H1 (cell line): ENCODE measurements at regions not wholly inside any gene's neighbourhood (a gene's known extent, or its start where the extent isn't known, plus 50 kb on each side); places are given as distances from the start of the nearest gene placed in this dataset.

Experiments used
- CTCF ChIA-PET: fragments of 300-600 bp; sonication (Branson Sonifier 250); formaldehyde crosslinking; loops from one replicate; lab custom pipeline; 2021; ENCODE audit not compliant: partially characterized antibody; lab: Charles Lee
- POLR2A ChIA-PET: fragments of 300-600 bp; sonication (Branson Sonifier 250); formaldehyde crosslinking; loops from one replicate; lab custom pipeline; 2021; ENCODE audit warnings: inconsistent platforms; ENCODE audit not compliant: partially characterized antibody; lab: Charles Lee
- DNase-seq, 2 experiments: peaks; one replicate each; pipeline versions ENCODE4 v3.0.0 to v3.0.0-alpha.2; 2010 to 2022; ENCODE audit warnings: low spot score in 2 of 2, low read depth in 1 of 2, mixed read lengths in 1 of 2
- FAIRE-seq: peaks from 2 replicates; lab custom pipeline; 2011; peaks lifted over from hg19 to GRCh38; lab: Jason Lieb, UNC
- H2AFZ ChIP-seq: 2 replicates; pipeline ENCODE4 v1.8.1; 2012; ENCODE audit warnings: low read length, inconsistent platforms
- H2AK5ac ChIP-seq: 2 replicates; pipeline ENCODE4 v1.6.1; 2013; ENCODE audit warnings: low read depth, low read length
- H2BK120ac ChIP-seq: replicated peaks from 2 replicates; pipeline ENCODE3; 2013; ENCODE audit warnings: low read depth, low read length, inconsistent platforms
- H2BK12ac ChIP-seq: 2 replicates; pipeline ENCODE4 v1.6.1; 2013; ENCODE audit warnings: low read depth, low read length
- H2BK15ac ChIP-seq: 2 replicates; pipeline ENCODE4 v1.6.1; 2013; ENCODE audit warnings: low read length
- H2BK20ac ChIP-seq: 2 replicates; pipeline ENCODE4 v1.6.1; 2013; ENCODE audit warnings: low read length
- H2BK5ac ChIP-seq: 2 replicates; pipeline ENCODE4 v1.6.1; 2013; ENCODE audit warnings: low read depth, low read length
- H3K14ac ChIP-seq: 2 replicates; pipeline ENCODE4 v1.6.1; 2013; ENCODE audit warnings: inconsistent platforms; ENCODE audit not compliant: insufficient read length
- H3K18ac ChIP-seq: 2 replicates; pipeline ENCODE4 v1.6.1; 2013; ENCODE audit warnings: low read length; ENCODE audit errors: extremely low read depth
- H3K23ac ChIP-seq: 2 replicates; pipeline ENCODE4 v1.6.1; 2013; ENCODE audit warnings: inconsistent platforms; ENCODE audit not compliant: insufficient read length
- H3K23me2 ChIP-seq: 2 replicates; pipeline ENCODE4 v1.6.1; 2013; ENCODE audit warnings: low read depth, low read length
- H3K27ac ChIP-seq: 2 replicates; pipeline ENCODE4 v1.6.1; 2011; ENCODE audit warnings: low read depth, low read length, inconsistent platforms
- H3K27me3 ChIP-seq, 4 experiments: replicated peaks in 1 of 4; 1 replicate in 1 of 4; 2 replicates in 3 of 4; pipeline versions ENCODE4 v1.6.1 to v1.8.1; 2011 to 2013; ENCODE audit warnings: low read length in 3 of 4, mild to moderate bottlenecking in 3 of 4, inconsistent platforms in 2 of 4, mixed read lengths in 2 of 4, moderate library complexity in 1 of 4; ENCODE audit not compliant: control insufficient read depth in 3 of 4, insufficient read depth in 3 of 4; ENCODE audit errors: extremely low read depth in 1 of 4
- H3K36me3 ChIP-seq, 4 experiments: 2 replicates each; pipeline versions ENCODE4 v1.6.1 to v1.8.1; 2011 to 2013; ENCODE audit warnings: mild to moderate bottlenecking in 4 of 4, low read length in 3 of 4, moderate library complexity in 2 of 4, control low read depth in 1 of 4, inconsistent platforms in 1 of 4; ENCODE audit not compliant: insufficient read depth in 4 of 4, control insufficient read depth in 2 of 4
- H3K4ac ChIP-seq: replicated peaks from 2 replicates; pipeline ENCODE3; 2013; ENCODE audit warnings: low read length, low read depth, mixed read lengths, inconsistent platforms; ENCODE audit not compliant: insufficient read length
- H3K4me1 ChIP-seq, 4 experiments: replicated peaks in 1 of 4; 1 replicate in 1 of 4; 2 replicates in 3 of 4; pipeline versions ENCODE4 v1.6.1 to v1.8.1; 2011 to 2013; ENCODE audit warnings: low read length in 3 of 4, inconsistent platforms in 2 of 4, mixed read lengths in 1 of 4; ENCODE audit not compliant: insufficient read depth in 4 of 4, control insufficient read depth in 3 of 4
- H3K4me2 ChIP-seq, 2 experiments: 2 replicates each; pipeline versions ENCODE4 v1.6.1 to v1.8.1; 2011 to 2013; ENCODE audit warnings: low read depth in 2 of 2, low read length in 2 of 2, control low read depth in 1 of 2, inconsistent platforms in 1 of 2, mild to moderate bottlenecking in 1 of 2; ENCODE audit not compliant: insufficient read depth in 1 of 2
- H3K4me3 ChIP-seq, 4 experiments: fragments of 200-600, 300-600 bp in 1 of 4; sonication (generic), shearing (Covaris generic), sonication (Bioruptor Twin) in 1 of 4; 2 replicates each; pipeline versions ENCODE4 v1.5.1 to v1.8.1; 2011 to 2016; ENCODE audit warnings: low read length in 4 of 4, low read depth in 3 of 4, control low read depth in 2 of 4, inconsistent platforms in 2 of 4, mild to moderate bottlenecking in 2 of 4, mixed read lengths in 1 of 4, moderate library complexity in 1 of 4; ENCODE audit not compliant: insufficient read depth in 2 of 4; ENCODE audit errors: extremely low read depth in 1 of 4
- H3K56ac ChIP-seq: replicated peaks from 2 replicates; pipeline ENCODE3; 2013; ENCODE audit warnings: low read depth, mild to moderate bottlenecking, mixed read lengths, low read length, inconsistent platforms; ENCODE audit not compliant: insufficient read length
- H3K79me1 ChIP-seq: 2 replicates; pipeline ENCODE4 v1.6.1; 2013; ENCODE audit warnings: low read depth, low read length, control low read depth
- H3K79me2 ChIP-seq, 2 experiments: 2 replicates each; pipeline versions ENCODE4 v1.6.1 to v1.8.1; 2012 to 2013; ENCODE audit warnings: low read length in 2 of 2, mild to moderate bottlenecking in 2 of 2, inconsistent platforms in 1 of 2; ENCODE audit not compliant: insufficient read depth in 2 of 2, control insufficient read depth in 1 of 2
- H3K9ac ChIP-seq, 4 experiments: replicated peaks in 1 of 4; 1 replicate in 1 of 4; 2 replicates in 3 of 4; pipeline versions ENCODE4 v1.6.1 to v1.8.1; 2011 to 2013; ENCODE audit warnings: low read depth in 3 of 4, low read length in 3 of 4, control low read depth in 2 of 4, mild to moderate bottlenecking in 2 of 4, moderate library complexity in 2 of 4, inconsistent platforms in 1 of 4; ENCODE audit errors: extremely low read depth in 1 of 4
- H3K9me3 ChIP-seq, 2 experiments: 2 replicates each; pipeline versions ENCODE4 v1.6.1 to v1.8.1; 2012 to 2013; ENCODE audit warnings: mild to moderate bottlenecking in 2 of 2, moderate library complexity in 2 of 2, control low read depth in 1 of 2, inconsistent platforms in 1 of 2, low read depth in 1 of 2, low read length in 1 of 2, mixed read lengths in 1 of 2; ENCODE audit not compliant: insufficient read depth in 2 of 2
- H4K20me1 ChIP-seq, 2 experiments: replicated peaks in 1 of 2; 2 replicates each; pipeline versions ENCODE3 to v1.8.1; 2011 to 2013; ENCODE audit warnings: inconsistent platforms in 2 of 2, low read length in 2 of 2, mild to moderate bottlenecking in 1 of 2; ENCODE audit not compliant: insufficient read depth in 2 of 2, control insufficient read depth in 1 of 2
- H4K5ac ChIP-seq: 2 replicates; pipeline ENCODE4 v1.6.1; 2013; ENCODE audit warnings: low read length, low read depth, mixed read lengths, inconsistent platforms; ENCODE audit not compliant: insufficient read length
- H4K8ac ChIP-seq: 2 replicates; pipeline ENCODE4 v1.8.0; 2013; ENCODE audit warnings: mild to moderate bottlenecking, moderate library complexity, low read length, inconsistent platforms; ENCODE audit not compliant: insufficient read depth; ENCODE audit errors: extremely low read depth
- H4K91ac ChIP-seq: replicated peaks from 2 replicates; pipeline ENCODE3; 2013; ENCODE audit warnings: low read length, mixed read lengths, inconsistent platforms; ENCODE audit not compliant: insufficient read length
- CHD1 ChIP-seq: IDR thresholded peaks from 2 replicates; pipeline ENCODE4 v1.6.1; 2012; ENCODE audit warnings: low read depth, low read length, improper control_type of control experiment
- CREB1 ChIP-seq: IDR thresholded peaks from 2 replicates; pipeline ENCODE4 v1.6.1; 2012; ENCODE audit warnings: inconsistent platforms
- CTBP2 ChIP-seq: IDR thresholded peaks from 2 replicates; pipeline ENCODE4 v1.7.0; 2011; ENCODE audit warnings: borderline replicate concordance, mild to moderate bottlenecking, moderate library complexity, mixed read lengths, low read length; ENCODE audit not compliant: insufficient read depth, insufficient read length
- JUND ChIP-seq: IDR thresholded peaks from 2 replicates; pipeline ENCODE4 v1.6.1; 2011; ENCODE audit warnings: mild to moderate bottlenecking, improper control_type of control experiment, low read length
- KDM4A ChIP-seq: IDR thresholded peaks from one replicate; pipeline ENCODE4 v1.7.1; 2012; ENCODE audit warnings: low read depth, mild to moderate bottlenecking, moderate library complexity, low read length, inconsistent platforms; ENCODE audit not compliant: severe bottlenecking
- NANOG ChIP-seq: IDR thresholded peaks from 2 replicates; pipeline ENCODE4 v1.6.1; 2011; ENCODE audit warnings: low read length, low read depth, mild to moderate bottlenecking, inconsistent platforms; ENCODE audit not compliant: insufficient read depth, poor library complexity, severe bottlenecking
- PHF8 ChIP-seq: fragments of 200-600 bp; sonication (generic); conservative IDR thresholded peaks from 2 replicates; pipeline ENCODE4 v1.7.1; 2012; ENCODE audit warnings: low read depth, mild to moderate bottlenecking, inconsistent platforms, low read length, moderate library complexity
- RXRA ChIP-seq: IDR thresholded peaks from 2 replicates; pipeline ENCODE4 v1.6.1; 2011; ENCODE audit warnings: low read depth, mild to moderate bottlenecking, low read length, moderate library complexity; ENCODE audit not compliant: insufficient read depth
- SIX5 ChIP-seq: IDR thresholded peaks from 2 replicates; pipeline ENCODE4 v1.6.1; 2011; ENCODE audit warnings: mild to moderate bottlenecking, low read depth, low read length
- SP4 ChIP-seq: IDR thresholded peaks from 2 replicates; pipeline ENCODE4 v1.6.1; 2012; ENCODE audit warnings: low read length, inconsistent platforms
- SRF ChIP-seq: IDR thresholded peaks from 2 replicates; pipeline ENCODE4 v1.6.1; 2011; ENCODE audit warnings: mild to moderate bottlenecking, low read depth, low read length, moderate library complexity
- TBP ChIP-seq: IDR thresholded peaks from 2 replicates; pipeline ENCODE4 v1.6.1; 2011; ENCODE audit warnings: low read depth, low read length, improper control_type of control experiment
- ZNF274 ChIP-seq: IDR thresholded peaks from 2 replicates; pipeline ENCODE4 v1.7.0; 2012; ENCODE audit warnings: low read length, borderline replicate concordance; ENCODE audit errors: extremely low read depth
- WGBS, 2 experiments: shearing (Covaris generic) in 1 of 2; methylation state at CpG; one replicate each; pipeline versions ENCODE4 v1.1.6 to v1.1.7; 2013 to 2015; ENCODE audit warnings: low lambda C conversion rate in 2 of 2, mixed read lengths in 2 of 2, inconsistent platforms in 1 of 2, low coverage in 1 of 2, missing lambda C conversion rate in 1 of 2; ENCODE audit not compliant: insufficient replicate concordance in 2 of 2, insufficient coverage in 1 of 2, insufficient read length in 1 of 2; ENCODE audit errors: extremely low coverage in 1 of 2, missing lambda C conversion rate in 1 of 2; 5-methylcytosine and 5-hydroxymethylcytosine counted together

GRCh38 chr11:115982666-115983065, 478.5 kb upstream of the CADM1 start:
- Histone ChIP-seq H3K9me3 (no peaks in the 10 kb centered on the region), H3K18ac (no peak overlapping the region), H3K56ac (no peak overlapping the region), H2AK5ac (no peak overlapping the region), H3K36me3 (no peaks in the 10 kb centered on the region), H3K4me1 (no peaks in the 10 kb centered on the region), H2BK12ac (no peak overlapping the region), H2BK15ac (no peak overlapping the region), H2BK120ac (no peak overlapping the region), H2BK20ac (no peak overlapping the region), H4K5ac (no peak overlapping the region), H4K20me1 (no peaks in the 10 kb centered on the region), H3K79me1 (no peaks in the 10 kb centered on the region), H3K27ac (no peak overlapping the region), H3K4me2 (no peak overlapping the region), H2AFZ (no peak overlapping the region), H3K23ac (no peak overlapping the region), H3K27me3 (peaks cover 0 to 9% (median 4%) of the 10 kb centered on the region in 4 experiments; a peak in 3 of 7 replicates), H3K9ac (no peak overlapping the region), H4K8ac (peak overlapping the region; percentile 5; the same call in 1 of the 2 replicates), H3K14ac (no peak overlapping the region), H2BK5ac (no peak overlapping the region), H3K23me2 (no peaks in the 10 kb centered on the region), H3K79me2 (no peaks in the 10 kb centered on the region), H4K91ac (no peak overlapping the region), H3K4me3 (no peak overlapping the region), H3K4ac (no peak overlapping the region)
- DNase-seq (no peak), FAIRE-seq (no peak)
- TF ChIP-seq CHD1 (no peak), ZNF274 (no peak), TBP (no peak), CTBP2 (no peak), RXRA (no peak), NANOG (no peak), SIX5 (no peak), CREB1 (no peak), PHF8 (no peak), SRF (no peak), JUND (no peak), KDM4A (no peak), SP4 (no peak)
- ChIA-PET POLR2A (no interaction called here), CTCF (interaction anchor here (0.9 to 3.5 kb wide), 5 partner anchors 7 to 162 kb away, joined by 3 to 18 read pairs (median 3); no protein-coding TSS in a partner anchor)
- WGBS, 2 experiments: 98% methylated on average over 3 of the region's 4 CpGs; no CpG with 5 or more reads in 1 of the 2 experiments
